Astrocyte of the spinal cord (primary cell): ENCODE measurements at regions not wholly inside any gene's neighbourhood (a gene's known extent, or its start where the extent isn't known, plus 50 kb on each side); places are given as distances from the start of the nearest gene placed in this dataset.

Experiments
- DNase-seq: peaks from one replicate; pipeline ENCODE4 v3.0.0; 2011; ENCODE audit warnings: low read depth, low spot score
- H3K4me3 ChIP-seq: 2 replicates; pipeline ENCODE4 v1.5.1; 2011; ENCODE audit warnings: low read depth, mild to moderate bottlenecking, low read length, moderate library complexity
- CTCF ChIP-seq: IDR thresholded peaks from 2 replicates; pipeline ENCODE4 v1.5.1; 2012; ENCODE audit warnings: low read depth, mild to moderate bottlenecking, low read length, inconsistent platforms
- in situ Hi-C: cut with HindIII; loops from 2 replicates; pipeline ENCODE4 v1.10.0; 2017; ENCODE audit warnings: low sequenced_read_pairs

GRCh38 chr10:108241166-108241565, 1076.7 kb upstream of the SORCS1 start:
- TF ChIP-seq CTCF = no peak
- H3K4me3 ChIP-seq = no peak overlapping the region

GRCh38 chr10:108238261-108238660, 1073.8 kb upstream of the SORCS1 start:
- TF ChIP-seq CTCF = no peak
- in situ Hi-C loops = no loop called here
- no peak for DNase-seq
- H3K4me3 ChIP-seq = no peak overlapping the region

More at GRCh38 chr10:108241166-108241565, 1076.7 kb upstream of the SORCS1 start:
- in situ Hi-C loops = no loop called here
- DNase-seq = no peak

- H3K4me3 ChIP-seq = no peak overlapping the region
- no peak for TF ChIP-seq CTCF
- DNase-seq = peak; percentile 22
- in situ Hi-C loops = no loop called here
These were observed 1066.1 kb upstream of the SORCS1 start for GRCh38 chr10:108230478-108231170.

GRCh38 chr10:108208732-108209131, 1044.2 kb upstream of the SORCS1 start:
- no peak overlapping the region for H3K4me3 ChIP-seq
- no peak for TF ChIP-seq CTCF
- in situ Hi-C loops = no loop called here
- DNase-seq = no peak

GRCh38 chr10:108208038-108208437, 1043.5 kb upstream of the SORCS1 start:
- no peak overlapping the region for H3K4me3 ChIP-seq
- in situ Hi-C loops = no loop called here
- DNase-seq = no peak
- no peak for TF ChIP-seq CTCF

- peak; percentile 14 for DNase-seq
- no peak overlapping the region for H3K4me3 ChIP-seq
- peak; percentile 65 for TF ChIP-seq CTCF
- in situ Hi-C loops = no loop called here
These were observed 1040.2 kb upstream of the SORCS1 start for GRCh38 chr10:108204528-108205305.
